ENCODE measurements at regions not wholly inside any gene's neighbourhood (a gene's known extent, or its start where the extent isn't known, plus 50 kb on each side); places are given as distances from the start of the nearest gene placed in this dataset.

DNA sequence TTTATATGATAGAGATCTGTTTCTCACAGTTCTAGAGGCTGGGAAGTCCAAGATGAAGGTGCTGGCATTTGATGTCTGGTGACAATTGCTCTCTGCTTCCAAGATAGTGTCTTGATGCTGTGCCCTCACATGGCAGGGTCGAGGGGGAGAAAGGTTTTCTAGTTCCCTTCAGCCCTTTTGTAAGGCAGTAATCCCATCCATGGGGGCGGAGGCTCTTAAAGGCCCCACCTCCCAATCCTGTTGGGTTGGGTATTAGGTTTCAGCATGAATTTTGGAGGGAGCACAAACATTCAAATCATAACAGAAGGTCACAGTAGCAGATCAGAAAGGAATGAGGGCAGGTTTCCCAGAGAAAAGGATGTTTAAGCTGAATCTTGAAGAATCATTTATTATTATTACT is 601.7 kb upstream of the ZNF717 start:
- Histone ChIP-seq H3K27me3 (ENCODE audit: insufficient read depth, low read length) (no peaks in the 10 kb centered on the region), H3K27ac (ENCODE audit: low read length) (no peak overlapping the region), H3K4me3 (ENCODE audit: low read length) (no peak overlapping the region), H3K9me3 (ENCODE audit: insufficient read depth, low read depth, low read length) (no peaks in the 10 kb centered on the region), H3K36me3 (ENCODE audit: insufficient read depth, low read depth, low read length) (no peaks in the 10 kb centered on the region), H3K9ac (ENCODE audit: low read depth, low read length) (no peak overlapping the region), H3K4me1 (ENCODE audit: insufficient read depth, low read length) (no peaks in the 10 kb centered on the region)

DNA sequence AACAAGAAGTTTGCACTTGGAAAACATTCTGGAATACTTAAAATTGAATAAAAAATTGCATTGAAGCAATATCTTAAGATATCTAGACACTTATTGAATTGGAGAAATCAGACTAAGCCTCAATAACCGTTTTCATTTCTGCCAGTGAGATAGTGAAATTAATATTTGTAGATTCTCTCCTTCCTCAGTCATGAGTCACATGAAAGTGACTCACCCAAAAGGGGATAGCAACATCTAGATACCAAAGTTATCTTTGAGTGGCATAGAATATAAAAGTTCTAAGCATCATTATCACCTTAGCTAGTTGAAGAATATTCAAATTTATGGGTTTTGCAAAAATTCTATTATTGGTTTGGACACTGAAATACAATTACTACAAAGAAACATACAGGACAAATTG is 614.8 kb upstream of the ZNF717 start:
- Histone ChIP-seq H3K36me3 (ENCODE audit: insufficient read depth, low read depth, low read length) (no peaks in the 10 kb centered on the region), H3K27ac (ENCODE audit: low read length) (no peak overlapping the region), H3K9ac (ENCODE audit: low read depth, low read length) (no peak overlapping the region), H3K4me1 (ENCODE audit: insufficient read depth, low read length) (peaks cover 7% of the 10 kb centered on the region; the same call in 1 of the 2 replicates), H3K9me3 (ENCODE audit: insufficient read depth, low read depth, low read length) (no peaks in the 10 kb centered on the region), H3K4me3 (ENCODE audit: low read length) (no peak overlapping the region), H3K27me3 (ENCODE audit: insufficient read depth, low read length) (no peaks in the 10 kb centered on the region)

DNA sequence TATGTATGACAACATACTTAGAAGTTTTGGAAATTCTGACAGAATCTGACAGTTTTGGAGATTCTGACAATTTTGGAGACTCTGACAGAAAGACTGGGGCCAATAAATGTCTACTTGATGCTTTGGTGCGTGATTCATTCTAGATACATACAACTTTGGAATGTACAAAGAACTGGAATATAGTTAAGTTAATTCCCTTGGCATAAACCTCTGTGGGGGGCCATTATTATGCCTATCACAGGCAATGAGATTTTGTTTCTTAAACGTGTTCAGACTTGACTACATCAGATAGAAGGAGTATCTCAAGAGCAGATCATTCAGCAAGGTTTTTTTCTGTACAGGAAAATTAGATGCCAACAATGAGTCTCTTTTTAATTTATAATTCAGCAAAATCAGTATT is 617.6 kb upstream of the ZNF717 start:
- Histone ChIP-seq H3K4me3 (ENCODE audit: low read length) (no peak overlapping the region), H3K27me3 (ENCODE audit: insufficient read depth, low read length) (no peaks in the 10 kb centered on the region), H3K9me3 (ENCODE audit: insufficient read depth, low read depth, low read length) (no peaks in the 10 kb centered on the region), H3K27ac (ENCODE audit: low read length) (no peak overlapping the region), H3K9ac (ENCODE audit: low read depth, low read length) (no peak overlapping the region), H3K36me3 (ENCODE audit: insufficient read depth, low read depth, low read length) (no peaks in the 10 kb centered on the region), H3K4me1 (ENCODE audit: insufficient read depth, low read length) (peaks cover 7% of the 10 kb centered on the region; the same call in 1 of the 2 replicates)

DNA sequence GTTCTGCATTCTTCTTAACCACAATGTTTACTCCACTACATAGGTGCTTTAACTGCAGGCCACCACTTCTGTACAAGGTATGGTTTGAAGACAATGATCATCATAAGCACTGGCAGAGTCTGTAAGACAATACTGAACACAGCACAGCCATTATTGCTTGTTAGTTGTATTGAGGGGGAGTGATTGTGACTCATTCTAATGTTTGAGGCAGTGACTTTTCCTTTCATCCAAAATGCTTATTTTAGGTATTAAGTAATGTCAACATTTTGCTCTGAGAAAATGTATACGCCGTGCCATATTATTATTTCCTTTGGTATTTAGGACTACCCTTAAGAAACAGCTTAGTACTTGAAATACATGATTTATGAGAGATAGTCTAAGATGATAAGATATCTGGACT is 618.2 kb upstream of the ZNF717 start:
- Histone ChIP-seq H3K4me3 (ENCODE audit: low read length) (no peak overlapping the region), H3K4me1 (ENCODE audit: insufficient read depth, low read length) (peaks cover 7% of the 10 kb centered on the region; the same call in 1 of the 2 replicates), H3K9me3 (ENCODE audit: insufficient read depth, low read depth, low read length) (no peaks in the 10 kb centered on the region), H3K27ac (ENCODE audit: low read length) (no peak overlapping the region), H3K27me3 (ENCODE audit: insufficient read depth, low read length) (no peaks in the 10 kb centered on the region), H3K9ac (ENCODE audit: low read depth, low read length) (no peak overlapping the region), H3K36me3 (ENCODE audit: insufficient read depth, low read depth, low read length) (no peaks in the 10 kb centered on the region)

DNA sequence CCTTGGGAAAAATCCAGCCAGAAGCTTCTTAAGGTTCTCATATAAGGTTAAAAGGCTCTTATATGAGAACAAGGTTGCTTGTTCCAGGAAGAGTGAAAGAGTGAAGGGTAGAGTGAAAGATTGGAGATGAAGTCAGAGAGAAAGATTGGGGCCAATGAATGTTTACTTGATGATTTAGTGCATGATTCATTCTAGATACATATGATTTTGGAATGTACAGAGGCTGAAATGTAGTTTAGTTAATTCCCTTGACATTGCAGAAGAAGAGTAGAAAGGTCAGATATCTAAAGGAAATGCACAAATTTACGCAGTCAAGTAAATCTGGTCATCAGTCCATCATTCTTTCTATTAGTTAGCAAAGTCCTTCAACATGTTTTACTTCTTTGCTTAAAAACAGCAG is 619.8 kb upstream of the ZNF717 start:
- no peak overlapping the region for H3K4me3 ChIP-seq (ENCODE audit: low read length)
- H3K27me3 ChIP-seq (ENCODE audit: insufficient read depth, low read length): no peaks in the 10 kb centered on the region
- H3K9me3 ChIP-seq (ENCODE audit: insufficient read depth, low read depth, low read length): no peaks in the 10 kb centered on the region
- H3K4me1 ChIP-seq (ENCODE audit: insufficient read depth, low read length): peaks cover 7% of the 10 kb centered on the region; the same call in 1 of the 2 replicates
- no peak overlapping the region for H3K9ac ChIP-seq (ENCODE audit: low read depth, low read length)
- no peak overlapping the region for H3K27ac ChIP-seq (ENCODE audit: low read length)
- no peaks in the 10 kb centered on the region for H3K36me3 ChIP-seq (ENCODE audit: insufficient read depth, low read depth, low read length)

DNA sequence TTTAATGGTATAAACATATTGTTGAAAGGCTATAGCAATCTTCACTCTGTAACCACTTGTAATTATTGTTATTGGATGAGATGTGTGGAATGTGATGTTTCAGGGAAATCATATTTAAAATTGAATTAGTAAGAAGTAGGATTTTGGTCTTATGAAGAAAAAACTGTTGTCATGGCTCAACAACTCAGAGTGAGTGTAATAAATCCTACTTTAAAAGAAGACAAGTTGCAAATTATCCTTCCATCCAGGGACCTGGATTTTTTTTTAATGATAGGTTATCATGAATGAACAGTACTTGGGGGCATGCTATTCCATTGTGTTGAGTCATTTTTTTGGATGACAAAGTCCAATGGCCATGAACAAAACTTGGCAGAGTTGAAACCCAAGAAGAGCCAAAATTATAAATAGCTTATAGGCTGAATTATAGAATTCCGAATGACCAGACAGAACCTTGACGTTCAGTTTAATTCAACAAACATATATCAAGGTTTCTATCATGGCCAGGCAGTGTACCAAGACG is 625.5 kb upstream of the ZNF717 start:
- Histone ChIP-seq H3K36me3 (ENCODE audit: insufficient read depth, low read depth, low read length) (no peaks in the 10 kb centered on the region), H3K27ac (ENCODE audit: low read length) (no peak overlapping the region), H3K9ac (ENCODE audit: low read depth, low read length) (no peak overlapping the region), H3K9me3 (ENCODE audit: insufficient read depth, low read depth, low read length) (no peaks in the 10 kb centered on the region), H3K27me3 (ENCODE audit: insufficient read depth, low read length) (no peaks in the 10 kb centered on the region), H3K4me3 (ENCODE audit: low read length) (no peak overlapping the region), H3K4me1 (ENCODE audit: insufficient read depth, low read length) (no peaks in the 10 kb centered on the region)

DNA sequence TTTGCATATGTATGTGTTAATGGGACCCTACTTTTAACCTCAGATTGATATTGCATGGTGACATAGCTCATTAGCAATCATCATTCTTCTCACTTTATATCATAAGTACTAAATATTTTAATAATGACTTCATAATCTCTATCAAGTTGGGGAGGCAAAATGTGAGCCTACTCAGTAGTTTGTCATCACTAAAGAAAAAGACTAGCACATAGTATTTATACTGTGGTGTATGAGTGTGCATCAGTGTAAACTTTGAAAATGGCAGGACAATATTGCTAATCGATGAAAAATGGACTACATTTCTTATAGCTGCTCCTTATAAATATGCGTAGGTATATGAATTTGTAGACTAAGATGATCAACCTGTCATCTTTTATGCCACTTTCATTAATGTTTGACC is 624.5 kb upstream of the ROBO2 start:
- H3K27me3 ChIP-seq (ENCODE audit: insufficient read depth, low read length): no peaks in the 10 kb centered on the region
- no peak overlapping the region for H3K9ac ChIP-seq (ENCODE audit: low read depth, low read length)
- 0 out of 2 replicates have a peak, but pooled peaks cover 4% of the 10 kb centered on the region for H3K4me1 ChIP-seq (ENCODE audit: insufficient read depth, low read length)
- no peak overlapping the region for H3K27ac ChIP-seq (ENCODE audit: low read length)
- no peaks in the 10 kb centered on the region for H3K36me3 ChIP-seq (ENCODE audit: insufficient read depth, low read depth, low read length)
- no peak overlapping the region for H3K4me3 ChIP-seq (ENCODE audit: low read length)
- no peaks in the 10 kb centered on the region for H3K9me3 ChIP-seq (ENCODE audit: insufficient read depth, low read depth, low read length)

DNA sequence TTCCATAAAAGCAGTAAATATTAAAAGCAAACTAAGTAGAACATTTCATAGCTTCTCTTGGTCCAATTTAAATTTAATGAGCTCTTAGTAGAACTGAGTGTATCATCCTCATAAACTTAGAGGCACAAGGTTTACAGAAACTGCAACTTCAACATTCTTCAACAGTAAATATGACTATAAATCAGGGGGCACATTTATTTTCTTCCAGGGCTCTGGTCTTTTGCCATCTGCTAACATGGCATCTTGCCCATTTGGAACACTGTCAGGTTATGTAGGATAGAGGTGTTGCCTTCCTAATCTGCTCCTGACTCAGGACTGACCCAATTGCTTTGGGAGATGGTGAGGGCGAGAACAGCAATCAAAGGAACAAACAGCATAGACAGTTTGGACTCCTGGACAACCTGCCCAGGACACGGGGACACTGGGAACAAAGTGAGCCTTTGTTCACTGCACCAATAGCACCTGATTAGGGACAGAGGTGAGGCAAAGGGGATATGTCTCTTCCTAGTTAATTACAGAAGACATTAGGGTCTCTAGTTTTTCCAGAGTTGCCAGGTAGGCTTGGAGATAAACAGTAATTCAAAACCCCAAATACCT is 610.2 kb upstream of the ROBO2 start:
- H3K27me3 ChIP-seq (ENCODE audit: insufficient read depth, low read length): no peaks in the 10 kb centered on the region
- H3K27ac ChIP-seq (ENCODE audit: low read length): no peak overlapping the region
- no peak overlapping the region for H3K9ac ChIP-seq (ENCODE audit: low read depth, low read length)
- H3K4me3 ChIP-seq (ENCODE audit: low read length): no peak overlapping the region
- no peaks in the 10 kb centered on the region for H3K36me3 ChIP-seq (ENCODE audit: insufficient read depth, low read depth, low read length)
- H3K4me1 ChIP-seq (ENCODE audit: insufficient read depth, low read length): no peaks in the 10 kb centered on the region
- no peaks in the 10 kb centered on the region for H3K9me3 ChIP-seq (ENCODE audit: insufficient read depth, low read depth, low read length)

DNA sequence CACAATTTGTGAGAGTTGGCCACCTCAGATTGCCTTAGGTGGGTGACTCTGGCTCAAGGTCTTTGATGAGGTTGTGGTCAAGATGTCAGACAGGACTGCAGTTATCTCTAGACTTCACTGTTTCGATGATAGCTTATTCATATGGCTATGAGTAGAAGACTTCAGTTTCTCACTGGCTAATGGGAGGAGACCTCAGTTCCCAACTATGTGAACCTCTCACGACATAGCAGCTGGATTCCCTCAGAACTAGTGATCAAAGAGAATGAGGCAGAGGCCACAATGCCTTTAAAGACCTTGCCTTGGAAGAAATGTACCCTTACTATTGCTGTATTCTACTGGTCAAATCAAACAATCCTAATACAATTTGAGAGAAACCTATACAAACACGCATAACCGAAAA is 607.5 kb upstream of the ROBO2 start:
- H3K4me3 ChIP-seq (ENCODE audit: low read length): no peak overlapping the region
- no peaks in the 10 kb centered on the region for H3K9me3 ChIP-seq (ENCODE audit: insufficient read depth, low read depth, low read length)
- H3K9ac ChIP-seq (ENCODE audit: low read depth, low read length): no peak overlapping the region
- H3K27me3 ChIP-seq (ENCODE audit: insufficient read depth, low read length): no peaks in the 10 kb centered on the region
- H3K27ac ChIP-seq (ENCODE audit: low read length): no peak overlapping the region
- H3K36me3 ChIP-seq (ENCODE audit: insufficient read depth, low read depth, low read length): no peaks in the 10 kb centered on the region
- no peaks in the 10 kb centered on the region for H3K4me1 ChIP-seq (ENCODE audit: insufficient read depth, low read length)

DNA sequence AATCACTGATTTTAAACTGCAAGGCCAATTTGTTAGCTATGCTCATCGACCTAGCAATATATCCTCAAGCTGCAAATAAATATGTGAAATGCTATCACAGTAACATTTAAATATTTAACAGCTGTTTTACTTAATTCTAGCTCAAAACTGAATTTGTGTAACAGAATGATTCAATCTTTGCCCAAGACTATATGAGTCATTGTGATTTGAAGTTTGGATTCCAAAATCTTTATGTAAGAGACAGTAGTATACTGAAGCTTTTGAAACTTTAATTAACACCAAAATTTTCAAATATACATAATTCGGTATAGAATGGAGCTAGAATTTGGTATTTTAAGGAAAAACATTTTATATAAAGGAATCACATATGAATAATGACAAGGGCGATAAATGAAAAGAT is 603.0 kb upstream of the ROBO2 start:
- H3K27ac ChIP-seq (ENCODE audit: low read length): no peak overlapping the region
- H3K4me3 ChIP-seq (ENCODE audit: low read length): no peak overlapping the region
- no peaks in the 10 kb centered on the region for H3K36me3 ChIP-seq (ENCODE audit: insufficient read depth, low read depth, low read length)

DNA sequence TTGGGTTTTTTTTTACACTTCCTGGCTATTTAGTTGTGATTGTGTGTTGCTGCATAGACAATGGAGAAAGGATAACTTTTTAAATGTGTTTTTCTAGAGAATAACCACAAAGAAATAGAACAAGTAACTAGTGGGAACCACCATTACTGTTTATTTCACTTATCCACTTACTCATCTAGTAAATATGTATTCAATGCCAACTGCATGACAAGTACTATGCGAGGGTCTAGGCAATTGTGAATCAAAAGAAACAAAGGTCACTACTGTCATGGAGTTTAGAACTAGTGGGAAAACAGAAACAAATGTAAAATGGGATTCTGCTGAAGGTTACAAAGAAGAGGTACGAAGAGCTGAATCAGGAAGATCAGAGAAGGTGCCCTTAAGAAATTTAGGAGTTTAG is 600.9 kb upstream of the ROBO2 start:
- Histone ChIP-seq H3K4me3 (ENCODE audit: low read length) (no peak overlapping the region), H3K27ac (ENCODE audit: low read length) (no peak overlapping the region), H3K4me1 (ENCODE audit: insufficient read depth, low read length) (peaks cover 13% of the 10 kb centered on the region), H3K9ac (ENCODE audit: low read depth, low read length) (no peak overlapping the region), H3K9me3 (ENCODE audit: insufficient read depth, low read depth, low read length) (no peaks in the 10 kb centered on the region), H3K36me3 (ENCODE audit: insufficient read depth, low read depth, low read length) (no peaks in the 10 kb centered on the region), H3K27me3 (ENCODE audit: insufficient read depth, low read length) (no peaks in the 10 kb centered on the region)

More for the DNA sequence above, 603.0 kb upstream of the ROBO2 start:
- Histone ChIP-seq H3K4me1 (ENCODE audit: insufficient read depth, low read length) (peaks cover 13% of the 10 kb centered on the region), H3K27me3 (ENCODE audit: insufficient read depth, low read length) (no peaks in the 10 kb centered on the region), H3K9me3 (ENCODE audit: insufficient read depth, low read depth, low read length) (no peaks in the 10 kb centered on the region), H3K9ac (ENCODE audit: low read depth, low read length) (no peak overlapping the region)

DNA sequence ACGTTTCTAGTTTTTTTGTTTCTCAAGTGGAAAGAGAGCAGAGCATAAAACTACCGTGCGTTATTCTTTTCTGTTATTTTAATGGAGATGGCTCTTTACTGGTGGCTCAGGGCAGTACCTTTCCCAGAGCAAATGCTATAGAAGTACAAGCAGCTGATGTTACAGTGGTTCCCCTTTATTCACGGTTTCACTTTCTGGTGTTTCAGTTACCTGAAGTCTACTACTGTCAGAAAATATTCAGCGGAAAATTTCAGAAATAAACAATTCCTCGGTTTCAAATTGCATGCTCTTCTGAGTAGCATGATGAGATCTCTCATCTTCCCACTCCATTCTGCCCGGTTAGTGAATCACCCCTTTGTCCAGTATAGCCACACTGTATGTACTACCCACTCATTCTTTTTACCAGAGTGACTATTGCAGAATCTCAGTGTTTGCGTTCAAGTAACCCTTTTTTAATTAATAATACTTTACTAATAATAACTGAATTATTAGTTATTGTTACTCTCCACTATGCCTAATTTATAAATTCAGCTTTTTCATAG is 597.5 kb upstream of the ROBO2 start:
- Histone ChIP-seq H3K36me3 (ENCODE audit: insufficient read depth, low read depth, low read length) (no peaks in the 10 kb centered on the region), H3K4me3 (ENCODE audit: low read length) (no peak overlapping the region), H3K9me3 (ENCODE audit: insufficient read depth, low read depth, low read length) (no peaks in the 10 kb centered on the region)

More for the DNA sequence above, 597.5 kb upstream of the ROBO2 start:
- Histone ChIP-seq H3K27me3 (ENCODE audit: insufficient read depth, low read length) (no peaks in the 10 kb centered on the region), H3K4me1 (ENCODE audit: insufficient read depth, low read length) (peaks cover 13% of the 10 kb centered on the region), H3K27ac (ENCODE audit: low read length) (no peak overlapping the region), H3K9ac (ENCODE audit: low read depth, low read length) (no peak overlapping the region)

Data from iPS-20b (cell line).